NOMO-1 (cell line): ENCODE measurements at regions not wholly inside any gene's neighbourhood (a gene's known extent, or its start where the extent isn't known, plus 50 kb on each side); places are given as distances from the start of the nearest gene placed in this dataset.
"Not testable (repeated sequence)": the region's sequence is repeated elsewhere in the genome, so short reads cannot be mapped to it uniquely, and the experiment has no call there.

Source experiments
- DNase-seq, 2 experiments: peaks; one replicate each; lab custom pipeline; 2025; ENCODE audit not compliant: unreplicated experiment in 2 of 2; lab: John Stamatoyannopoulos, UW

- DNase-seq, result not testable (repeated sequence)
Measured at GRCh38 chr4:145255311-145255710, 74.9 kb upstream of the OTUD4 start.

GRCh38 chr4:145252190-145252589 lies 71.8 kb upstream of the OTUD4 start:
- no peak for DNase-seq

GRCh38 chr4:145251391-145251790 lies 71.0 kb upstream of the OTUD4 start:
- DNase-seq, result no peak

GRCh38 chr4:145248971-145249370 lies 68.6 kb upstream of the OTUD4 start:
- no peak for DNase-seq

GRCh38 chr4:145248502-145248901 lies 68.1 kb upstream of the OTUD4 start:
- no peak for DNase-seq

- peak in 1 of 2 experiments; percentile 71 for DNase-seq
Measured at GRCh38 chr4:145234091-145234706, 53.8 kb upstream of the OTUD4 start.

- no peak for DNase-seq
Measured at GRCh38 chr4:145231906-145232700, 51.7 kb upstream of the OTUD4 start.

GRCh38 chr4:145230726-145231125 lies 50.3 kb upstream of the OTUD4 start:
- no peak for DNase-seq
